GM12891 (cell line): ENCODE measurements at regions not wholly inside any gene's neighbourhood (a gene's known extent, or its start where the extent isn't known, plus 50 kb on each side); places are given as distances from the start of the nearest gene placed in this dataset.

ENCODE experiments used
- POLR2A ChIP-seq: IDR thresholded peaks from 2 replicates; pipeline ENCODE4 v1.6.1; 2011; ENCODE audit warnings: low read depth, low read length, control low read depth
- POLR2AphosphoS5 ChIP-seq: IDR thresholded peaks from 2 replicates; pipeline ENCODE4 v1.6.1; 2011; ENCODE audit warnings: low read depth, low read length, control low read depth
- POU2F2 ChIP-seq: IDR thresholded peaks from 2 replicates; pipeline ENCODE4 v1.6.1; 2011; ENCODE audit warnings: low read depth, mild to moderate bottlenecking, control low read depth, low read length, moderate library complexity
- TAF1 ChIP-seq: IDR thresholded peaks from 2 replicates; pipeline ENCODE4 v1.6.1; 2011; ENCODE audit warnings: low read depth, low read length, control low read depth

- TF ChIP-seq POLR2A (no peak), POLR2AphosphoS5 (no peak), TAF1 (no peak), POU2F2 (no peak)
These were observed 1465.7 kb upstream of the PIK3C3 start for GRCh38 chr18:40489301-40489700.
